Activated naive CD8-positive, alpha-beta T cell treated with anti-CD3 and anti-CD28 coated beads, Interleukin-2, amount 50 U/mL, for 24 hours (primary cell): ENCODE measurements at regions not wholly inside any gene's neighbourhood (a gene's known extent, or its start where the extent isn't known, plus 50 kb on each side); places are given as distances from the start of the nearest gene placed in this dataset.
"Not testable (repeated sequence)": the region's sequence is repeated elsewhere in the genome, so short reads cannot be mapped to it uniquely, and the experiment has no call there.

Experiments
- ATAC-seq: fragments of 150-1000 bp; cut with Tn5 transposase; one replicate; pipeline ENCODE4 v1.10.0; 2021
- DNase-seq: peaks from one replicate; pipeline ENCODE4 v3.0.0; 2021
- H3K27ac Mint-ChIP-seq: one replicate; pipeline ENCODE4 v1.8.0; 2021; ENCODE audit warnings: mild to moderate bottlenecking, mixed read lengths
- H3K27me3 Mint-ChIP-seq: one replicate; pipeline ENCODE4 v1.8.0; 2021; ENCODE audit warnings: mixed read lengths
- H3K36me3 Mint-ChIP-seq: one replicate; pipeline ENCODE4 v1.8.0; 2021; ENCODE audit warnings: low read depth, mixed read lengths
- H3K4me1 Mint-ChIP-seq: one replicate; pipeline ENCODE4 v1.8.0; 2021; ENCODE audit warnings: mixed read lengths
- H3K4me3 Mint-ChIP-seq: one replicate; pipeline ENCODE4 v1.8.0; 2021; ENCODE audit warnings: mild to moderate bottlenecking, moderate library complexity, mixed read lengths
- H3K9me3 Mint-ChIP-seq: one replicate; pipeline ENCODE4 v1.8.0; 2021; ENCODE audit warnings: mixed read lengths

DNA sequence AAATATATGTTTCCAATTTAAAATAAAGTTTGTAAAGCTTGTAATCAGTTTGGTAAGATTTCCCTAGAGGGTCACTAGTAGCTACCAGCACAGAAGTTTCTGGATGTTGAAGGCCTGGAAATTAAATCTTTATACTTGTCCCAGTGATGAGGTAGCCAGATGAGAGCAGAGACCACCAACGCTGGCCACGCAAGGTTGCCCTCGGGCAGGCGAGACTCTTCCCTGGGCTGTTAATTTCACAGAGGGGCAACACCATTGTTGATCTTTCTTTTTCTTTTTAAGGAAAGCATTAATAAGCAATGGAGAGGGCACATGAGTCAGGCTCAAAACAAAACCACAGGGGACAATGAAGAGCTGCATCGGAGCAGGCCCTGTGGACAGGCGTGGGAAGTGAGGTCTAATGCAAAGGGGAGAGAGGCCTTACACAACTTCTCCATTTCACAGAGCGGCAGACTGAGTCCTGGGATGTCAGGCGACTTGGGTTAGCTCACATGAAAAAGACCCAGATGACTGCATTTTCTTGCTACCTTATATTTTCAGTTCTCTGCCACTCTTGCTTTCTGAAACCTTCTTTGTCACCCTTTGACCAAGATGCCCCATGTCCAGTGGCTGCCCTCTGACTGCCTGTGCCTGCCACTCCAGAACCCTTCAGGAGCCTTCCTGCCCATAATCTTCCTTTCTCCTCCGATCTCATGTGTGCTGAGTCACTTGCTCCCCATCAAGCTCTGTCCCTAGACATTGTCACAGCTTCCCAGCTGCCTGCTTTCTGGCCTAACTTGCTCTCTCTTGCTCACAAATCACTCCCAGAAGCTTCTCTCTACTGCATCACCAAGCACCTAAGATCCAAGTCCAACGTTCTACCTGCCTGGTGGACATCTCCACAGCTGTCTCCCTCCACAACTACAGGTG is 107.7 kb upstream of the CDYL start:
- Mint-ChIP-seq H3K27ac (no peak overlapping the region), H3K4me1 (no peaks in the 10 kb centered on the region), H3K27me3 (peaks cover 7% of the 10 kb centered on the region), H3K4me3 (no peak overlapping the region), H3K36me3 (no peaks in the 10 kb centered on the region), H3K9me3 (no peaks in the 10 kb centered on the region)
- DNase-seq = no peak
- peak; percentile 39 for ATAC-seq

DNA sequence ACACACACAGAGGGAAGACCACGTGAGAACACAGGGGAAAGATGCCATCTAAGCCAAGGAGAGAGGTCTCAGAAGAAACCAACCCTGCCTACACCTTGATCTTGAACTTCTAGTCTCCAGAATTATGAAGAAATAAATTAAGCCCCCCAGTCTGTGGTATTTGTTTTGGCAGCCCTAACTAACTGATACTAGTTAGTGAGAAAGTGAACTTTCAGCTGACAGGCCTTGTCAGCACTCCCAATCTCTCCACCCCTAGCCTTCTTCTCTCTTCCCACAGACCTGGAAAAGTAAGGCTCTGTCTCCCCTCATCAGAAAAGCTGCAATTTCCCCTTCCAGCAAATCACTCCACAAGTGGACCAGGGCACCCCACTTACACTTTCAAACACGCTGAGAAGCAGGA is 108.6 kb upstream of the CDYL start:
- H3K4me1 Mint-ChIP-seq = no peaks in the 10 kb centered on the region
- no peak overlapping the region for H3K27ac Mint-ChIP-seq
- no peaks in the 10 kb centered on the region for H3K36me3 Mint-ChIP-seq
- DNase-seq (no peak), ATAC-seq (no peak)
- peaks cover 7% of the 10 kb centered on the region for H3K27me3 Mint-ChIP-seq
- no peaks in the 10 kb centered on the region for H3K9me3 Mint-ChIP-seq
- no peak overlapping the region for H3K4me3 Mint-ChIP-seq

DNA sequence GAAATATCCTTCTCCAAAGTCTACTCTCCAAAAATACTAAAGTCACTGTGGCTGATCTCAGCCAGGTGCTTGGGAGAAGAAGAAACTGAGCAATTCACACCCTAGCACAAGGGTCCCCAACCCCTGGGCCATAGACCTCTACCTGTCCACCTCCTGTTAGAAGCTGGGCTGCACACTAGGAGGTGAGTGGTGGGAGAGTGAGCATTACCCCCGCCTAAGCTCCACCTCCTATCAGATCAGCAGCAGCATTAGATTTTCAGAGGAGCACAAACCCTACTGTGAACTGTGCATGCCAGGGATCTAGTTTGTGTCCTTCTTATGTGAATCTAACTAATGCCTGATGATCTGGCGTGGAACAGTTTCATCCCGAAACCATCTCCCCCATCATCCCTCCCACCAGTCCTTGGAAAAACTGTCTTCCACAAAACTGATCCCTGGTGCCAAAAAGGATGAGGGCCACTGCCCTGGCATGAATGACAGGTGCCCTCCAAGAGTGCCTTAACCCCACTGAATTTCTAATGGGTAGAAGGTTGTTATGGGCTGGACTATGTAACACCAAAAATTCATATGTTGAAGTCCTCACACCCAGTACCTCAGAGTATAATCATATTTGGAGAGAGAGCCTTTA is 109.2 kb upstream of the CDYL start:
- ATAC-seq (no peak), DNase-seq (no peak)
- Mint-ChIP-seq H3K27ac (no peak overlapping the region), H3K4me3 (no peak overlapping the region), H3K27me3 (peaks cover 7% of the 10 kb centered on the region), H3K9me3 (no peaks in the 10 kb centered on the region), H3K4me1 (no peaks in the 10 kb centered on the region), H3K36me3 (no peaks in the 10 kb centered on the region)

DNA sequence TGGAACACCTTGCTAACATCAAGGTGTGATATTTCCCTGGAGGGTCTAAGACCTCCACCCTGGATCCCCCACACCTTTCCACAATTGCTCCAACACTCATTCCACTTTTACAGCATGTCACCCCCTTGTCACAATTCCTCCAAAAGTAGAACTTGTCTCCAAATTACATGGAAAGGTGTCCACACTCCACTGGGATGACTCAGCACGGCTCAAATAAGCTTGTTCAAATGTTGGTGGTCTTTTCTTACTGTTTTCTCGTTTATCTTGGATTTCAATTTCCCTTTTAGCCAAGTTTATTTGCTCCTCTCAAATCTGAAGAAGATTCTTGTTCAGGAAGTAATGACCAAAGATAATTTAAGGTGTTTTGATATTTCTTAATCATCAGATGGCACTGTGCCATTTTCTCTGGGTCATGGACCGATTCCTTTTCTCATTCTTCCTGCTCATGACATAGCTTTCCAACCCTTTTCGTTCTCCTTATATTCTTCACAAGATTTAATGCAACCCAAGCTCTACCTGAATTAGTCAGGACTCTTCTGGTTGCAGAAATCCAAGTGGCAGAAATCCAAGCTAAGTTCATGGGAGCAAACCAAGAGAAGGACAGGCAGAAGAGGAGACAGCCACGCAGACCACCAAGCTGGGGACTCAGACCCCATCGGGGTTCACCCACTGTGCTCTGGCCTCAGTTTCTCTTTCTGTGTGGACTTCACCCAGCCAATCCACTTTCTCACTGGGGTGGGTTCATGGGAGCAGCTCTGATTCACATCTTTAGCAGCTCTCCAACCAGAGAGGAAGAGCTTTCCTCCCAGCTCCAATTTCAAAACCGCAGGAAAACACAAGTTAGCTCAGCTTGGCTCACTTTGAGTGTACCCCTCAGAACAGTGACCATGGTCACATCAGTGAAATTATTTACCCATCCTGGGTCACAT is 110.5 kb upstream of the CDYL start:
- H3K27ac Mint-ChIP-seq = no peak overlapping the region
- ATAC-seq (no peak), DNase-seq (no peak)
- no peaks in the 10 kb centered on the region for H3K4me1 Mint-ChIP-seq
- no peak overlapping the region for H3K4me3 Mint-ChIP-seq
- H3K27me3 Mint-ChIP-seq = peaks cover 7% of the 10 kb centered on the region
- no peaks in the 10 kb centered on the region for H3K9me3 Mint-ChIP-seq
- no peaks in the 10 kb centered on the region for H3K36me3 Mint-ChIP-seq

DNA sequence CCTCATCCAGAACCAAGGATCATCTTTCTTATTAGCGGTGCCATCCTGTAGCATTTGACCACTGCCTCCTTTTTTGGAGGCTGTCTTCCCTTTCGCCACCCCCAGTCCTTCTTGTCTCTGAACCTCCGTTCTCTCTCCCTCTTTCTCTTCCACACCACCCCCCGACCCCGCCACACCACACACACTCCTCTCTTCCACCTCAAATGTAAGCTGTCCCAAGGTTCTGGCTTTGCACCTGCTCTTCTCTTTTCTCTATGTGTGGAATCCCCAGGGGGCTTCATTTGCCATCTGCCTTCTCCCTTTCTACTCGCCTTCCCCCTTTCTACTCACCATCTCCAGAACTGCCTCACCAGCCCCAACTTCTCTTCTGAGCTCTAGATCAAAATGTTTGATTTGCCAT is 111.3 kb upstream of the CDYL start:
- DNase-seq = no peak

DNA sequence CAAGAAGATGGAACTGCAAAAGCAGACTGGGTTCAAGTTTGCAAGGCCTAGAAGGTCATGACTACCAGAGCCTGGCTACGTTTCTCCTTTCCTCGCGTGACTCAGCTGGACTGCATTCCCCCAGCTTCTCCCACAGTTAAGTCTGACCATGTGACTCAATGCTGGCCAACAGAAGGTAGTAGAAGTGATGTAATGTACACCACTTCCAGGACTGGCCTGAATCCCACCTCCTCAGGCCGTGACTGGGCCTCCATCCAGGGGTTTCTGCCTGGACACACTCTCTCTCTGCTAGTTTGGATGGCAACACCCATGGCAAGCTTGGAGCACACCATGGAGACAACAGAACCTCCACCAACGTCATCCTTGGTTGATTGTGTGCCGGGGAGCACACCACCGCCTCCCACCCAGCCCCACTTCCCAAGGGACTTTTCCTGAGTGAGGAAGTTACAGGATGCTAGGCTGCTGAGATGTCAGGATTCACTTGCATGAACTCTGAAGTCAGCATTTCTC is 112.0 kb upstream of the CDYL start:
- Mint-ChIP-seq H3K36me3 (no peaks in the 10 kb centered on the region), H3K4me1 (no peaks in the 10 kb centered on the region), H3K9me3 (no peaks in the 10 kb centered on the region), H3K4me3 (no peak overlapping the region), H3K27ac (no peak overlapping the region), H3K27me3 (peaks cover 7% of the 10 kb centered on the region)
- DNase-seq = no peak
- ATAC-seq = no peak

More for the DNA sequence above, 111.3 kb upstream of the CDYL start:
- H3K4me1 Mint-ChIP-seq = no peaks in the 10 kb centered on the region
- H3K27ac Mint-ChIP-seq = no peak overlapping the region
- no peaks in the 10 kb centered on the region for H3K9me3 Mint-ChIP-seq
- H3K36me3 Mint-ChIP-seq = no peaks in the 10 kb centered on the region
- peaks cover 7% of the 10 kb centered on the region for H3K27me3 Mint-ChIP-seq
- no peak overlapping the region for H3K4me3 Mint-ChIP-seq
- ATAC-seq = no peak

DNA sequence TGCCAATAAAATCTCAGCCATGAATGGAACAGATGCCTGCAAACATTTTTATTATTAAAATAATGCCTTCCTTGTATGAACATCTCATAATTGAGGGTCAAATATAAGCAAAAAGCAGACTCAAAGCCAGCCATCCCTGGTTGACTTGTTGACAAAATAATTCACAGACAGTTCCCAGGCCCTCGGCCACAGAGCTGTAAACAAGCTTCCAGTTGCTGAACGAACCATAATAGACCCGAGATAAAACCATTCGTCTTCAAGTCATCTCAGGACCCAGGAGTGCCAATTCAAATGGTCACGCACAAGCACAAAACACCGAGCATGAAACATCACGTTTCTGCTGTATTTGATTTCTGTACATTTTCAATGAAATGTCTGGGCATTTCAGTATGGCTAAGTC is 113.3 kb upstream of the CDYL start:
- DNase-seq = no peak
- no peak overlapping the region for H3K4me3 Mint-ChIP-seq
- H3K9me3 Mint-ChIP-seq = no peaks in the 10 kb centered on the region
- peaks cover 11% of the 10 kb centered on the region for H3K27me3 Mint-ChIP-seq
- H3K4me1 Mint-ChIP-seq = no peaks in the 10 kb centered on the region
- H3K36me3 Mint-ChIP-seq = no peaks in the 10 kb centered on the region
- no peak overlapping the region for H3K27ac Mint-ChIP-seq
- ATAC-seq = no peak

DNA sequence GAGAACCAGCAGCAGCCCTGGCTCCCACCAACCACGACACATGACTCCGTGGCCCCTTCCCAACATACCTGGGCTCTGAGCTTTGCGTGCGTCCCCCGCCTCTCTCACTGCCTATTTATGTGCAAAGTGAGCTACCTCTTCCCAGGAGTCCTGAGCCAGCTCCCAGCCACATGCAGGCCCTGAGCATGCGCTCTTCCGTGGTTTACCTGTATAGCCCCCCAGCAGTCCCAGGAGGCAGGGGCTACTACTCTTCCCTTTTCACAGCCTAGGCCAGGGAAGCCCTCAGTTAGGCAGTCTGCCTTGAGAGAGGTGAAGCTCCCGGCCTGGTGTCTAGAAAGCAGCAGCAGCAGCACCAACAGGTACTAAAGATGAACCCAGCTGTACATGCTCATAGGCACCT is 114.8 kb upstream of the CDYL start:
- ATAC-seq = no peak
- Mint-ChIP-seq H3K4me1 (no peaks in the 10 kb centered on the region), H3K9me3 (no peaks in the 10 kb centered on the region), H3K27me3 (peaks cover 15% of the 10 kb centered on the region), H3K4me3 (no peak overlapping the region), H3K27ac (no peak overlapping the region), H3K36me3 (no peaks in the 10 kb centered on the region)
- no peak for DNase-seq

DNA sequence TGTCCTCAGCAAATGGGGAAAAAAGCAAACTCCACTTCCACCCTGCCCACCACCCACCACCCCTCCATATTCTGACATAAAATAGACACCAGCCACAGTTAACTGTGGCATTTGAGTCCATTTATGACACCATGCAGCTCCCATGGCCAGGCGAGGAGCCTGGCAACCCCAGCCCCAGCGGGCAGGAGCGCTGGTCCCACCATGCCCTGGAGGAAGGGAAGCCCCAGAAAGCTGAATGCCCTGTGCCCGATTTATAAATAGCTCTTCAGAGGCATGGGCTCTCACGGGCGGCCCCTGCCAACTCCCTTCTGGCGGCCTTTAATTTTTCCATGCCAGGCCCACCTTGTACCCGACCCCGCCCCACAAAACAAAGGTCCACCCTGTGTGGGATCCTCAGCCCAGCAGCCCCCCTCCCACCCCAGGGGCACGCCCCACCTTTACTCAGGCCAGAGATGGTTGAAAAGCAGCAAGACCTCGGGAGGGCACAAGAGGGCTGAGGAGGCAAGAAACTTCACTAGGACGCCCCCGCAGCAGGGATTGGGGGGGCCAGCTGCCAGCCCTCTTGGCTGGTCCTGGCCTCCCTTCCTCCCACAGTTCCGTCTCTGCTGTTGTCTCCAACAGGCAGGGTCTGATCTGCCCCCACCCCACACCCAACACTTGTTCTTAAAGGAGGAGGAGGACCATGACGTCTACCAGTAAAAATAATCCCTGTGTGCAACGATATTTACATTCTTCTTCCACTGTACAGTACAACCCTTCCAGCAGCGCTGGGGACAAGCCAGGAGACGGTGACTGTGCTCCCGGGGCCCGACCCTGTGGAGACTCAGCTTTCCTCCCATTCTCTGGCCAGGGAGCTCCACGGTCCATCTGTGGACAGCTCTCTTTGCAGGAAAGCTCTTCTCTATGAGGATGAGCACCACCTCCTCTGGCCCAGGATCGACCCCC is 115.6 kb upstream of the CDYL start:
- Mint-ChIP-seq H3K4me1 (no peaks in the 10 kb centered on the region), H3K27ac (no peak overlapping the region), H3K4me3 (no peak overlapping the region), H3K27me3 (peaks cover 15% of the 10 kb centered on the region), H3K9me3 (no peaks in the 10 kb centered on the region), H3K36me3 (no peaks in the 10 kb centered on the region)
- no peak for ATAC-seq
- no peak for DNase-seq

DNA sequence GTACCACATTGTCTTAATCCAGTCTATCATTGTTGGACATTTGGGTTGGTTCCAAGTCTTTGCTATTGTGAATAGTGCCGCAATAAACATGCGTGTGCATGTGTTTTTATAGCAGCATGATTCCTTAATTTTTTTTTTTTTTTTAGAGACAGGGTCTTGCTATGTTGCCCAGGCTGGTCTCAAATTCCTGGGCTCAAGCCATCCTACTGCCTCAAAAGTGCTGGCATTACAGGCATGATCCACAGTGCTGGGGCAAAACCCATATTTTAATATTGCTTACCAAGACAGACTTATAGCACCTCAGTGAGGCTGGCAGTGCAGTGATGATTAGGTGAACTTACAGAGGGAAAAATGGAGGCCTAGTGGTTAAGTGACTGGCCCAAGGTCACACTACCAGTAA is 116.5 kb upstream of the CDYL start:
- ATAC-seq, H3K27ac Mint-ChIP-seq, H3K4me1 Mint-ChIP-seq, H3K4me3 Mint-ChIP-seq, H3K27me3 Mint-ChIP-seq, DNase-seq, H3K36me3 Mint-ChIP-seq, H3K9me3 Mint-ChIP-seq: not testable (repeated sequence)

DNA sequence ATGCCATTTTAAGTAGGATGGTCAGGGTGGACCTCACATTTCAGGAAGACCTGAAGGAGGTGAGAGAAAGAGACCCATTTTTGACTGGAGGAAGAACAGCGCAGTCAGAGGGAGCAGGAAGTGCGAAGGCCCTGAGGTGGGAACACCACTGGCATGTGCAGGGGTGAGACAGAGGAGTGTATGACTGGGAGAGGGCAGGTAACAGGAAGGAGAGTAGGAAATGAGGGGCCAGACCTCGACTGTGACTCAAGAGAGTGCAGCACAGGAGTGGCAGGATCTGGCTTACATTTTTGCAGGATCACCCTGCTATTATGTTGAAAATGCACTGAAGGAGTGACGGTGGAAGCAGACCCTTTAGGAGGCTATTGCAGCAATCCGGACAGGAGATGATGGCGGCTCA is 117.7 kb upstream of the CDYL start:
- ATAC-seq (no peak), DNase-seq (no peak)
- H3K27ac Mint-ChIP-seq = no peak overlapping the region
- no peaks in the 10 kb centered on the region for H3K4me1 Mint-ChIP-seq
- peaks cover 11% of the 10 kb centered on the region for H3K27me3 Mint-ChIP-seq
- no peak overlapping the region for H3K4me3 Mint-ChIP-seq
- no peaks in the 10 kb centered on the region for H3K36me3 Mint-ChIP-seq
- no peaks in the 10 kb centered on the region for H3K9me3 Mint-ChIP-seq

DNA sequence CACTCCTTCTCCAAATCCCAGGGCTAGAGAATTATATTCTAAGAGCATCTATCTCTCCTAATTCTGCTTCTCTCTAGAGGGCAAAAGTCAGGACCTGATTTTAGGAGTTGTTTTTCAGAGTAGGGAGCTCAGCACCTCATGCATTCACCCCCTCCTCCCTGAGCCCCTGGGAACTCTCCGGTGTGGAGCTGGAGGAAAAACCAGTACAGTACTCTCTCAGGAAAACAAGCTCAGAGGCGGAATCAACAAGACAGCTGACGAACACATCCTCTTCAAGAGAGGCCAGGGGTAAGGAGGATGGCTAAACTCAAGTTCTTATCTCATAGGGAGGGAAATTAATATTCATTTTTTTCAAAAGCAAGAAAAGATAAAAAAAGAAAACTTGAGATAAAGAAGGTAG is 120.1 kb upstream of the CDYL start:
- H3K27me3 Mint-ChIP-seq = peaks cover 13% of the 10 kb centered on the region
- H3K4me1 Mint-ChIP-seq = no peaks in the 10 kb centered on the region
- no peak for ATAC-seq
- no peak overlapping the region for H3K4me3 Mint-ChIP-seq
- peaks cover 6% of the 10 kb centered on the region for H3K9me3 Mint-ChIP-seq
- H3K27ac Mint-ChIP-seq = no peak overlapping the region
- H3K36me3 Mint-ChIP-seq = no peaks in the 10 kb centered on the region
- DNase-seq = no peak

DNA sequence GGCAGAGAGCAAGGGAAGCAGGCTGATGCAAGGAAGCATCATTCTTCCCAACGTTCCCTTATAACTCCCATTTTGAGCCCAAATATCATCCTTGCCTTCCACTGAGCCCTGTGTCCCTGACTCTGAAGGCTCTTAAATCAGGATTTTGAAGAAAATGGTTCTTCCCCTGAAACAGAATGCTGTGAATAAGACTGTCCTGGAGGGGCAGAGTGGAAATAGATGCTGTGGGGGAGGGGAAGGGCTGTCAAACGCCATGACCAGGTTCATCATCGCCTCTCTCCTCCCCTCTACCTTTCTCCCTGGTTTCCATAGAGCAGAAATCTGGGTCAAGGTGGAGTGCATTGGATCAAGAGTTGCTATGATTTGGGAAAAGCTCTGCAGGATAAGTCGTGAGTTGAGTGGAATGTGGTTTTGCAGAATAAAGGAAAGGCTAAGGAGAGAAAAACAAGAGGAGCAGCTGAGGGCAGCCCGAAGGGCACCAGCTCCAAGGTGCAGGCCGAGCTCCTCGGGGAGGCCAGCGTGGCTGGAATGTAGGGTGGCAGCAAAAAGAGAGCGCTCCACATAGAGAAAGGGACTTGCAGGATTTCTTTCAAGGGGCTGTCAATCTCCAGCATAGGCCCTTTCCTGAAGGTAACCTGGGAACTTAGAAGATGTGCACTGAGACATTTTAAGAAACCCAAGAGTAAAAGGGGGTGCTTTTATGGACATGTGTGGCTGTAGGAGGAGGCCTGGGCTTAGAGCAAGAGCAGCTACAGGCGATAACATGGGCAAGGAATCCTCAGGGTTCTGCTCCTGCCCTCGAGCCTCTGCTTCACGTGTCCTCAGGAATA is 120.8 kb upstream of the CDYL start:
- H3K9me3 Mint-ChIP-seq = peaks cover 10% of the 10 kb centered on the region
- no peak overlapping the region for H3K4me3 Mint-ChIP-seq
- no peak for ATAC-seq
- H3K36me3 Mint-ChIP-seq = no peaks in the 10 kb centered on the region
- no peaks in the 10 kb centered on the region for H3K4me1 Mint-ChIP-seq
- H3K27me3 Mint-ChIP-seq = peaks cover 16% of the 10 kb centered on the region
- DNase-seq = no peak
- no peak overlapping the region for H3K27ac Mint-ChIP-seq
